ENCODE measurements at regions not wholly inside any gene's neighbourhood (a gene's known extent, or its start where the extent isn't known, plus 50 kb on each side); places are given as distances from the start of the nearest gene placed in this dataset.
"Not testable (repeated sequence)": the region's sequence is repeated elsewhere in the genome, so short reads cannot be mapped to it uniquely, and the experiment has no call there.

DNA sequence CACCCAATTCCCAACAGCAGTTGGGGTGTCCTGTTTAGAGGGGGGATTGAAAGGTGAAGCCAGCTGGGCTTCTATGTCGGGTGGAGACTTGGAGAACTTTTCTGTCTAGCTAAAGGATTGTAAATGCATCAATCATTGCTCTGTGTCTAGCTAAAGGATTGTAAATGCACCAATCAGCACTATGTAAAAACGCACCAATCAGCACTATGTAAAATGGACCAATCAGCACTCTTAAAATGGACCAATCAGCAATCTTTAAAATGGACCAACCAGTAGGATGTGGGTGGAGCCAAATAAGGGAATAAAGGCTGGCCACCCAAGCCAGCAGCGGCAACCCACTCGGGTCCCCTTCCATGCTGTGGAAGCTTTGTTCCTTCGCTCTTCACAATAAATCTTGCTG is 1518.6 kb upstream of the RAG2 start:
- TF ChIP-seq FOXM1 (IDR thresholded peaks at IDR 0.05; ENCODE audit: borderline replicate concordance); ELF4 (IDR thresholded peaks at IDR 0.05); FOXA1 (IDR thresholded peaks at IDR 0.05); BHLHE40 (IDR thresholded peaks at IDR 0.05; ENCODE audit: borderline replicate concordance): not testable (repeated sequence)
